ENCODE measurements at regions not wholly inside any gene's neighbourhood (a gene's known extent, or its start where the extent isn't known, plus 50 kb on each side); places are given as distances from the start of the nearest gene placed in this dataset.

- H3K9me3 ChIP-seq, result no peaks in the 10 kb centered on the region
- ATAC-seq (no peak), DNase-seq (no peak)
- TF ChIP-seq CTCF (IDR thresholded peaks at IDR 0.05), result no peak
- no peaks in the 10 kb centered on the region for H3K4me1 ChIP-seq
- no peaks in the 10 kb centered on the region for H3K36me3 ChIP-seq
- intact Hi-C loops (cut with DNase I), result no loop called here
- H3K27me3 ChIP-seq, result no peaks in the 10 kb centered on the region
- no peak overlapping the region for H3K27ac ChIP-seq
- H3K4me3 ChIP-seq, result no peak overlapping the region
Measured at GRCh38 chr16:13568803-13569202, 351.2 kb upstream of the ERCC4 start.

DNA sequence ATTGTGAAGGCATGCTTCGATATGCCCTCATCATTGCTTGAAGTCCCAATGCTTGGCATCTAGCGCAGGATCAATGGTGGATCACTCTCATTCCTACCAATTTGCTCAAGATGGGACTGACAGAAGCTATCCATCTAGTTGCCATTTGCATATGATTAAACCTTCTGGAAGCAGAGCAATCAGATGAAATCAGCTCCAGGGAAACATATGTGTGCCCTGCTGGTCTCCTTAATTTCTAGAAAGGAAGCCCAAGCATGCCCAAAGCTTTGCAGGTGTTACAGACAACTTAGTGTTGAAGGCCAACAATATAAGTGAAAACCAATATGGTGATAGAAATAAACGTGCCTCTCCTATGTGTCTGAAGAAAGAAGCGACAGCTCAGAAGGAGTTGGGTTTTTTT, 350.0 kb upstream of the ERCC4 start:
- H3K4me3 ChIP-seq, result no peak overlapping the region
- no peak overlapping the region for H3K27ac ChIP-seq
- DNase-seq (no peak), ATAC-seq (no peak)
- no peaks in the 10 kb centered on the region for H3K9me3 ChIP-seq
- no peaks in the 10 kb centered on the region for H3K36me3 ChIP-seq
- H3K27me3 ChIP-seq, result no peaks in the 10 kb centered on the region
- TF ChIP-seq CTCF (IDR thresholded peaks at IDR 0.05), result no peak
- no peaks in the 10 kb centered on the region for H3K4me1 ChIP-seq
- intact Hi-C loops (cut with DNase I), result no loop called here

DNA sequence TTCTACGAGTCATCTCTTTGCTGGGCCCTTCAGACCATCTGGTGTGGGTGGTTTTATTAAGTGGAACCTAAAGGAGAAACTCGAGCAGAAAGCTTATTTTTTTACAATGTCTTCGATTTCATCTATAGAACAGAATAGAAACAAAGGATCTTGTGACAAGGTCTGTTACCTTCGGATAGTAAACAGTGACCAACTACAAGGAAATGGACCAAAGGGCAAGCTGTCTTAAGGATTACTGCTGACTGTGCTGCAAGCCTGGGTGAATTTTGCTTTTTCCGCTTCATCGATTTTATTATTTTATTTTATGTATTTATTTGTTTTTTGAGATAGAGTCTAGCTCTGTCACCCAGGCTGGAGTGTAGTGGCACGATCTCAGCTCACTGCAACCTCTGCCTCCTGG, 348.9 kb upstream of the ERCC4 start:
- Histone ChIP-seq H3K36me3 (no peaks in the 10 kb centered on the region), H3K27me3 (no peaks in the 10 kb centered on the region), H3K27ac (no peak overlapping the region), H3K9me3 (no peaks in the 10 kb centered on the region), H3K4me1 (no peaks in the 10 kb centered on the region), H3K4me3 (no peak overlapping the region)
- TF ChIP-seq CTCF (IDR thresholded peaks at IDR 0.05), result no peak
- intact Hi-C loops (cut with DNase I), result no loop called here
- ATAC-seq (no peak), DNase-seq (no peak)

DNA sequence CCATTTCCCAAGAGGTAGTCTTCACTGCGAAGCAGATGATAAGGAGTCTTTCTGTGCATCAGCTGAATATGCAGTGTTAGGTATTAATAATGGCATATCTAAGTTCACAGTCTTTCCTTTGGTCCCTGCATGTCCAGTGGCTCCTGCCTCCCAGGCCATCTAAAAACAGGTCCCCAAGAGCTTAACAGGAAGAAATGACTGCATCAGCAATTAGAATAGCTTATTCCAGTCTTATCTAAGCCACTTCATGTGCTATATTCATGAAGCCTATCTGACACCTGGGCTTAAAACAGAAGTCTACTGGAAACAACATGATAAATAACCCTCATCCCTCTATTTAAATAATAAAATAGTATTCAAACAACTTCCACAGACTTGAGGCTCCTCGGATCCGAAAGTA, 346.1 kb upstream of the ERCC4 start:
- Histone ChIP-seq H3K27me3 (no peaks in the 10 kb centered on the region), H3K27ac (no peak overlapping the region), H3K9me3 (no peaks in the 10 kb centered on the region), H3K4me1 (no peaks in the 10 kb centered on the region), H3K36me3 (no peaks in the 10 kb centered on the region), H3K4me3 (no peak overlapping the region)
- intact Hi-C loops (cut with DNase I), result no loop called here
- TF ChIP-seq CTCF (IDR thresholded peaks at IDR 0.05), result no peak
- ATAC-seq (no peak), DNase-seq (no peak)

- TF ChIP-seq CTCF (IDR thresholded peaks at IDR 0.05), result no peak
- Histone ChIP-seq H3K27me3 (no peaks in the 10 kb centered on the region), H3K9me3 (no peaks in the 10 kb centered on the region), H3K27ac (no peak overlapping the region), H3K36me3 (no peaks in the 10 kb centered on the region), H3K4me3 (no peak overlapping the region), H3K4me1 (no peaks in the 10 kb centered on the region)
- DNase-seq (no peak), ATAC-seq (no peak)
- intact Hi-C loops (cut with DNase I), result no loop called here
Measured at GRCh38 chr16:13586051-13586450, 333.9 kb upstream of the ERCC4 start.

DNA sequence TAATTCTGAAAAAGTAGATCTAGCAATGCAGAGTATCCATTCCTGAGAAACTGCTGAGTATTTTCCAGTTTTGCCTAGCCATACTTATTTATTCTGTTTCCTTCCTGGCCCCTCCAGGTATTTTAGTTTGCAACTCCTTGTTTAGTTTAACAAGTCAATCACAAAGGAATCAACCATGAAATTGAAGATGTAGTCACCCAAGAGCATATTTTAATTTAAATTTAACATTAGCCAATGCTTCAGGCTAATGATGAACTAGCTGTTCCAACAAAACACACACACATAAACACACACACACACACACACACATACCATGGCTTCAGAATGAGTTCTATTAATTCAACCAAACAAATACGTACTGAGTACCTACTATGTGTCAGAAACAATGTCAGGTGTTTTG, 332.8 kb upstream of the ERCC4 start:
- DNase-seq (no peak), ATAC-seq (no peak)
- no peak for TF ChIP-seq CTCF (IDR thresholded peaks at IDR 0.05)
- Histone ChIP-seq H3K9me3 (no peaks in the 10 kb centered on the region), H3K27me3 (no peaks in the 10 kb centered on the region), H3K27ac (no peak overlapping the region), H3K4me3 (no peak overlapping the region), H3K36me3 (no peaks in the 10 kb centered on the region), H3K4me1 (no peaks in the 10 kb centered on the region)
- intact Hi-C loops (cut with DNase I), result no loop called here

All from upper lobe of right lung (tissue), 1 donor.